SK-N-SH (cell line): ENCODE measurements at regions not wholly inside any gene's neighbourhood (a gene's known extent, or its start where the extent isn't known, plus 50 kb on each side); places are given as distances from the start of the nearest gene placed in this dataset.
A peak's percentile ranks its signal among the peaks of the same experiment; 100 is the strongest.

Experiments used
- CTCF ChIA-PET: fragments of 300-600, 350-600 bp; formaldehyde crosslinking; extraction: SDS; loops from one replicate; lab custom pipeline; 2021; lab: Yijun Ruan, JAX
- POLR2A ChIA-PET: fragments of 350-600 bp; sonication (Branson Sonifier 250); formaldehyde crosslinking; extraction: SDS; loops from one replicate; lab custom pipeline; 2020; ENCODE audit warnings: antibody characterized with exemption, inconsistent platforms; lab: Yijun Ruan, JAX
- DNase-seq: peaks from one replicate; pipeline ENCODE4 v3.0.0; 2012
- H2AFZ ChIP-seq: fragments of 200-600 bp; sonication (generic); 2 replicates; pipeline ENCODE4 v1.8.1; 2016; ENCODE audit warnings: antibody characterized with exemption, mild to moderate bottlenecking, low read depth
- H3F3A ChIP-seq: fragments of 200-600 bp; sonication (generic); replicated peaks from 2 replicates; pipeline ENCODE3; 2016; ENCODE audit warnings: antibody characterized with exemption, mild to moderate bottlenecking; ENCODE audit not compliant: insufficient read depth
- H3K27ac ChIP-seq, 2 experiments: fragments of 200-500 bp in 1 of 2; fragments of 200-600 bp in 1 of 2; sonication (Bioruptor generic) in 1 of 2; sonication (generic), shearing (Covaris generic) in 1 of 2; 2 replicates each; pipeline versions ENCODE4 v1.5.1 to v1.6.1; 2014 to 2016; ENCODE audit warnings: low read depth in 2 of 2, inconsistent platforms in 1 of 2, low read length in 1 of 2, mild to moderate bottlenecking in 1 of 2, mixed read lengths in 1 of 2
- H3K27me3 ChIP-seq: fragments of 200-600 bp; sonication (generic), shearing (Covaris generic); 2 replicates; pipeline ENCODE4 v1.6.1; 2016; ENCODE audit warnings: mixed run types; ENCODE audit not compliant: insufficient read depth
- H3K36me3 ChIP-seq, 2 experiments: fragments of 200-500 bp in 1 of 2; fragments of 200-600 bp in 1 of 2; sonication (Bioruptor generic) in 1 of 2; sonication (generic) in 1 of 2; replicated peaks in 1 of 2; 2 replicates each; pipeline versions ENCODE3 to v1.5.1; 2014 to 2016; ENCODE audit warnings: low read length in 1 of 2, mild to moderate bottlenecking in 1 of 2; ENCODE audit not compliant: insufficient read depth in 2 of 2, control insufficient read depth in 1 of 2
- H3K4me1 ChIP-seq, 2 experiments: fragments of 200-500 bp in 1 of 2; fragments of 200-600 bp in 1 of 2; sonication (Bioruptor generic) in 1 of 2; sonication (generic), shearing (Covaris generic) in 1 of 2; 2 replicates each; pipeline versions ENCODE4 v1.5.1 to v1.6.1; 2014 to 2016; ENCODE audit warnings: low read depth in 1 of 2, low read length in 1 of 2, mixed run types in 1 of 2; ENCODE audit not compliant: insufficient read depth in 2 of 2, control insufficient read depth in 1 of 2
- H3K4me2 ChIP-seq: fragments of 200-600 bp; sonication (generic), shearing (Covaris generic); 2 replicates; pipeline ENCODE4 v1.6.1; 2017; ENCODE audit warnings: mixed run types
- H3K4me3 ChIP-seq, 2 experiments: fragments of 200-500 bp in 1 of 2; fragments of 200-600 bp in 1 of 2; sonication (Bioruptor generic) in 1 of 2; sonication (generic), shearing (Covaris generic) in 1 of 2; 2 replicates each; pipeline versions ENCODE4 v1.5.1 to v1.8.1; 2014 to 2016; ENCODE audit warnings: low read depth in 2 of 2, inconsistent platforms in 1 of 2, low read length in 1 of 2, mild to moderate bottlenecking in 1 of 2, mixed read lengths in 1 of 2, moderate library complexity in 1 of 2
- H3K79me2 ChIP-seq: fragments of 200-600 bp; sonication (generic); 2 replicates; pipeline ENCODE4 v1.8.1; 2017; ENCODE audit warnings: mild to moderate bottlenecking; ENCODE audit not compliant: insufficient read depth
- H3K9ac ChIP-seq: fragments of 200-600 bp; sonication (generic); 2 replicates; pipeline ENCODE4 v1.6.1; 2017; ENCODE audit warnings: mixed run types
- H3K9me2 ChIP-seq: fragments of 200-600 bp; sonication (generic); 2 replicates; pipeline ENCODE4 v1.6.1; 2017; ENCODE audit warnings: mixed run types
- H3K9me3 ChIP-seq: fragments of 200-600 bp; sonication (generic); 2 replicates; pipeline ENCODE4 v1.6.1; 2017; ENCODE audit warnings: mixed run types, mild to moderate bottlenecking, moderate library complexity
- H4K20me1 ChIP-seq: fragments of 200-600 bp; sonication (generic); 2 replicates; pipeline ENCODE4 v1.6.1; 2017; ENCODE audit warnings: mild to moderate bottlenecking, mixed run types; ENCODE audit not compliant: insufficient read depth
- CHD2 ChIP-seq: fragments of 150-350 bp; IDR thresholded peaks from 2 replicates; pipeline ENCODE4 v1.6.1; 2018; ENCODE audit warnings: low read length; ENCODE audit not compliant: partially characterized antibody
- ELF1 ChIP-seq: IDR thresholded peaks from 2 replicates; pipeline ENCODE4 v1.4.0; 2012
- FOXJ3 ChIP-seq: sonication (generic); formaldehyde crosslinking; IDR thresholded peaks from 2 replicates; pipeline ENCODE4 v1.5.1; 2020; ENCODE audit warnings: mild to moderate bottlenecking, missing genetic modification reagents
- FOXM1 ChIP-seq: IDR thresholded peaks from 2 replicates; pipeline ENCODE4 v1.4.0; 2012; ENCODE audit warnings: low read depth, mild to moderate bottlenecking
- GABPA ChIP-seq: IDR thresholded peaks from 2 replicates; pipeline ENCODE4 v1.4.0; 2012; ENCODE audit warnings: low read depth, mild to moderate bottlenecking
- JUND ChIP-seq: IDR thresholded peaks from 2 replicates; pipeline ENCODE4 v1.4.0; 2012
- NRF1 ChIP-seq: IDR thresholded peaks from 2 replicates; pipeline ENCODE4 v1.6.1; 2012; ENCODE audit warnings: low read depth, mild to moderate bottlenecking, low read length
- RAD21 ChIP-seq: IDR thresholded peaks from 2 replicates; pipeline ENCODE4 v1.6.1; 2012; ENCODE audit warnings: mild to moderate bottlenecking, low read length
- RCOR1 ChIP-seq: fragments of 150-350 bp; IDR thresholded peaks from 2 replicates; pipeline ENCODE4 v1.6.1; 2017; ENCODE audit warnings: antibody characterized with exemption, low read length
- RFX5 ChIP-seq: IDR thresholded peaks from 2 replicates; pipeline ENCODE4 v1.6.1; 2012; ENCODE audit warnings: mild to moderate bottlenecking, improper control_type of control experiment, low read length
- SIN3A ChIP-seq: IDR thresholded peaks from 2 replicates; pipeline ENCODE4 v1.6.1; 2012; ENCODE audit warnings: low read depth, mild to moderate bottlenecking, low read length, moderate library complexity, borderline replicate concordance
- SMC3 ChIP-seq: IDR thresholded peaks from 2 replicates; pipeline ENCODE4 v1.6.1; 2012; ENCODE audit warnings: low read depth, low read length, improper control_type of control experiment
- TEAD4 ChIP-seq: IDR thresholded peaks from 2 replicates; pipeline ENCODE4 v1.4.0; 2012; ENCODE audit warnings: mild to moderate bottlenecking, borderline replicate concordance; ENCODE audit not compliant: insufficient read depth
- YY1 ChIP-seq: IDR thresholded peaks from 2 replicates; pipeline ENCODE4 v1.4.0; 2012; ENCODE audit warnings: low read depth, mild to moderate bottlenecking
- WGBS: methylation state at CpG from one replicate; pipeline ENCODE4 v1.1.6; 2017; ENCODE audit warnings: low lambda C conversion rate; 5-methylcytosine and 5-hydroxymethylcytosine counted together
- TF ChIP-seq, protein P1 (sequence below): fragments of 150-350 bp; IDR thresholded peaks from 2 replicates; pipeline ENCODE4 v1.6.1; 2017; ENCODE audit warnings: antibody characterized with exemption, low read length, low read depth, borderline replicate concordance
- TF ChIP-seq, protein P2 (sequence below): fragments of 150-350 bp; IDR thresholded peaks from 2 replicates; pipeline ENCODE4 v1.6.1; 2016; ENCODE audit warnings: mild to moderate bottlenecking, low read depth, low read length

DNA sequence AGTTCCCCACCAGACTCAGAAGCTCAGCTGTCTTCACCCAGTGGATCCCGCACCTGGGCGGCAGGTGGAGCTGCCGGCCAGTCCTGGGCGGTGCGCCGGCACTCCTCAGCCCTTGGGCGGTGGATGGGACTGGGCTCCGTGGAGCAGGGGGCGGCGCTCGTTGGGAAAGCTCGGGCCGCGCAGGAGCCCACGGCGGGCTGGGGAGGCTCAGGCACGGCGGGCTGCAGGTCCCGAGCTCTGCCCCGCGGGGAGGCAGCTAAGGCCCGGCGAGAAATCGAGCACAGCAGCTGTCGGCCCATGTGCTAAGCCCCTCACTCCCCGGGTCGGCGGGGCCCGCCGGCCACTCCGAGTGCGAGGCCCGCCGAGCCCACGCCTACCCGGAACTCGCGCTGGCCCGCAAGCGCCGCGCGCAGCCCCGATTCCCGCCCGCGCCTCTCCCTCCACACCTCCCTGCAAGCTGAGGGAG lies 560.0 kb downstream of the BRINP1 start:
- Histone ChIP-seq H3K27ac (no peak overlapping the region), H3K4me1 (no peaks in the 10 kb centered on the region), H3K9me2 (no peaks in the 10 kb centered on the region), H4K20me1 (no peaks in the 10 kb centered on the region)
- DNase-seq, result no peak
- CTCF ChIA-PET, result no interaction called here
- TF ChIP-seq RAD21 (no peak), RFX5 (no peak), FOXM1 (no peak), RCOR1 (no peak), NRF1 (no peak), FOXJ3 (CRISPR knock-in tag) (no peak), GABPA (no peak), CHD2 (no peak), TEAD4 (no peak), ELF1 (no peak), SIN3A (no peak)
- TF ChIP-seq, protein P1, sequence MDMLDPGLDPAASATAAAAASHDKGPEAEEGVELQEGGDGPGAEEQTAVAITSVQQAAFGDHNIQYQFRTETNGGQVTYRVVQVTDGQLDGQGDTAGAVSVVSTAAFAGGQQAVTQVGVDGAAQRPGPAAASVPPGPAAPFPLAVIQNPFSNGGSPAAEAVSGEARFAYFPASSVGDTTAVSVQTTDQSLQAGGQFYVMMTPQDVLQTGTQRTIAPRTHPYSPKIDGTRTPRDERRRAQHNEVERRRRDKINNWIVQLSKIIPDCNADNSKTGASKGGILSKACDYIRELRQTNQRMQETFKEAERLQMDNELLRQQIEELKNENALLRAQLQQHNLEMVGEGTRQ, result no peak
- TF ChIP-seq, all 33 proteins: peak for 0
- Histone ChIP-seq H3K36me3 (no peaks in the 10 kb centered on the region), H3K27me3 (no peaks in the 10 kb centered on the region), H3K4me3 (no peak overlapping the region), H2AFZ (no peak overlapping the region), H3K4me2 (no peak overlapping the region), H3K79me2 (no peaks in the 10 kb centered on the region), H3K9ac (no peak overlapping the region), H3K9me3 (no peaks in the 10 kb centered on the region), H3F3A (no peaks in the 10 kb centered on the region)
- POLR2A ChIA-PET, result no interaction called here
- 64% methylated on average over 5 of the region's 47 CpGs for WGBS

- Histone ChIP-seq H3K36me3 (no peaks in the 10 kb centered on the region), H3K27me3 (no peaks in the 10 kb centered on the region), H3K9ac (no peak overlapping the region), H2AFZ (no peak overlapping the region), H4K20me1 (no peaks in the 10 kb centered on the region), H3K4me2 (no peak overlapping the region), H3K9me3 (no peaks in the 10 kb centered on the region), H3K9me2 (no peaks in the 10 kb centered on the region), H3K79me2 (no peaks in the 10 kb centered on the region), H3K27ac (no peak overlapping the region), H3K4me3 (no peak overlapping the region), H3F3A (no peaks in the 10 kb centered on the region), H3K4me1 (no peaks in the 10 kb centered on the region)
- ChIA-PET POLR2A (no interaction called here), CTCF (no interaction called here)
- peak; percentile 5 for DNase-seq
- no peak for TF ChIP-seq RCOR1
- TF ChIP-seq, protein P2, sequence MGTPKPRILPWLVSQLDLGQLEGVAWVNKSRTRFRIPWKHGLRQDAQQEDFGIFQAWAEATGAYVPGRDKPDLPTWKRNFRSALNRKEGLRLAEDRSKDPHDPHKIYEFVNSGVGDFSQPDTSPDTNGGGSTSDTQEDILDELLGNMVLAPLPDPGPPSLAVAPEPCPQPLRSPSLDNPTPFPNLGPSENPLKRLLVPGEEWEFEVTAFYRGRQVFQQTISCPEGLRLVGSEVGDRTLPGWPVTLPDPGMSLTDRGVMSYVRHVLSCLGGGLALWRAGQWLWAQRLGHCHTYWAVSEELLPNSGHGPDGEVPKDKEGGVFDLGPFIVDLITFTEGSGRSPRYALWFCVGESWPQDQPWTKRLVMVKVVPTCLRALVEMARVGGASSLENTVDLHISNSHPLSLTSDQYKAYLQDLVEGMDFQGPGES, result no peak
- TF ChIP-seq YY1, result no peak
- no peak for TF ChIP-seq SIN3A
- TF ChIP-seq FOXM1, result no peak
- no peak for TF ChIP-seq JUND
- peak; percentile 46; the same call in 1 of the 2 replicates for TF ChIP-seq SMC3
- TF ChIP-seq ELF1, result no peak
- peak; percentile 70 for TF ChIP-seq RAD21
Measured at GRCh38 chr9:118829334-118829733, 539.9 kb downstream of the BRINP1 start.
